GM19324 (cell line): ENCODE measurements at regions not wholly inside any gene's neighbourhood (a gene's known extent, or its start where the extent isn't known, plus 50 kb on each side); places are given as distances from the start of the nearest gene placed in this dataset.

ENCODE experiments used
- ATAC-seq: cut with Tn5 transposase; IDR thresholded peaks from one replicate; pipeline ENCODE4 v1.9.1; 2021; ENCODE audit warnings: mild to moderate bottlenecking, moderate library complexity; ENCODE audit not compliant: unreplicated experiment, low FRiP score

- ATAC-seq: no peak
These were observed 299.8 kb upstream of the ZFHX3 start for GRCh38 chr16:73347500-73348375.

GRCh38 chr16:73339821-73340220 is 291.9 kb upstream of the ZFHX3 start:
- ATAC-seq: no peak

GRCh38 chr16:73337373-73338296 is 289.7 kb upstream of the ZFHX3 start:
- no peak for ATAC-seq

GRCh38 chr16:73329358-73330286 is 281.7 kb upstream of the ZFHX3 start:
- ATAC-seq: no peak

GRCh38 chr16:73326770-73327470 is 279.0 kb upstream of the ZFHX3 start:
- no peak for ATAC-seq

- ATAC-seq: no peak
These were observed 278.3 kb upstream of the ZFHX3 start for GRCh38 chr16:73326221-73326620.

- ATAC-seq: no peak
These were observed 276.0 kb upstream of the ZFHX3 start for GRCh38 chr16:73323880-73324279.

GRCh38 chr16:73322856-73323255 is 274.9 kb upstream of the ZFHX3 start:
- no peak for ATAC-seq

GRCh38 chr16:73321853-73322252 is 273.9 kb upstream of the ZFHX3 start:
- ATAC-seq: no peak

GRCh38 chr16:73319737-73320136 is 271.8 kb upstream of the ZFHX3 start:
- ATAC-seq: no peak

GRCh38 chr16:73319261-73319660 is 271.3 kb upstream of the ZFHX3 start:
- ATAC-seq: no peak

- no peak for ATAC-seq
These were observed 269.5 kb upstream of the ZFHX3 start for GRCh38 chr16:73317321-73317857.

- ATAC-seq: peak; percentile 63
These were observed 267.7 kb upstream of the ZFHX3 start for GRCh38 chr16:73315645-73316044.

- ATAC-seq: no peak
These were observed 266.0 kb upstream of the ZFHX3 start for GRCh38 chr16:73313950-73314349.

GRCh38 chr16:73311857-73312723 is 264.2 kb upstream of the ZFHX3 start:
- ATAC-seq: no peak

GRCh38 chr16:73308771-73309170 is 260.8 kb upstream of the ZFHX3 start:
- ATAC-seq: no peak

GRCh38 chr16:73306901-73307413 is 259.0 kb upstream of the ZFHX3 start:
- ATAC-seq: no peak
